ENCODE measurements at regions not wholly inside any gene's neighbourhood (a gene's known extent, or its start where the extent isn't known, plus 50 kb on each side); places are given as distances from the start of the nearest gene placed in this dataset.

DNA sequence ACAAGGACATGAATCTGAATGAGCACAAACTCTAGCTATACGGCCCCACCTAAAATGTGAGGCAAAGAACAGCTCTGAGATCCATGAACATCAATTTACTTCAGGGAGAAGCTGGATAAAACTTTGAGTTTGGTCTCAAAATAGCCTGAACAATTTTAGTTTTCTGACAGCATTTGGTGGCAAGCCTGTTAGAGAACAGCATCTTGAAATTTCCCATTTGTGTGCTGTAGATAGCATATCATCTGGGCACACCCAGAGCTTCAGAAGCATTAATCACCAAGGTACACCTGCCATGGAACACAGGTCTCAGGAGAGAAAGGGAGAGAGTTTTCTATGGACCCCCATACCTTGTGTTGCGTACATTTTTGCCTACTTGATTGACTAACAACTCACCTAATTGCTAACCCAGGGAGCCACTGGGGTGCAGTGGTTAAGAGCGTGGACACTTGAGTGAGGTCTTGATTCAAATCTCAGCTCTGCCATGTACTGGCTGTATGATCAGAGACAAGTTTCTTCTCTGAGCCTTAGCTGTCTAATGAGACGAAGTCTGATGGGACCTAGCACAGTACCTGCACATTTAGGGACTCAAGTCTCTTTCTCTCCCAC, 264.9 kb downstream of the PIK3R1 start:
- no peak overlapping the region for H3K4me3 ChIP-seq (ENCODE audit: low read depth, low read length)
- TF ChIP-seq, protein P1, sequence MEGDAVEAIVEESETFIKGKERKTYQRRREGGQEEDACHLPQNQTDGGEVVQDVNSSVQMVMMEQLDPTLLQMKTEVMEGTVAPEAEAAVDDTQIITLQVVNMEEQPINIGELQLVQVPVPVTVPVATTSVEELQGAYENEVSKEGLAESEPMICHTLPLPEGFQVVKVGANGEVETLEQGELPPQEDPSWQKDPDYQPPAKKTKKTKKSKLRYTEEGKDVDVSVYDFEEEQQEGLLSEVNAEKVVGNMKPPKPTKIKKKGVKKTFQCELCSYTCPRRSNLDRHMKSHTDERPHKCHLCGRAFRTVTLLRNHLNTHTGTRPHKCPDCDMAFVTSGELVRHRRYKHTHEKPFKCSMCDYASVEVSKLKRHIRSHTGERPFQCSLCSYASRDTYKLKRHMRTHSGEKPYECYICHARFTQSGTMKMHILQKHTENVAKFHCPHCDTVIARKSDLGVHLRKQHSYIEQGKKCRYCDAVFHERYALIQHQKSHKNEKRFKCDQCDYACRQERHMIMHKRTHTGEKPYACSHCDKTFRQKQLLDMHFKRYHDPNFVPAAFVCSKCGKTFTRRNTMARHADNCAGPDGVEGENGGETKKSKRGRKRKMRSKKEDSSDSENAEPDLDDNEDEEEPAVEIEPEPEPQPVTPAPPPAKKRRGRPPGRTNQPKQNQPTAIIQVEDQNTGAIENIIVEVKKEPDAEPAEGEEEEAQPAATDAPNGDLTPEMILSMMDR (IDR thresholded peaks at IDR 0.05; ENCODE audit: low read depth, low read length), result no peak
- no peaks in the 10 kb centered on the region for H3K9me3 ChIP-seq (ENCODE audit: severe bottlenecking)
- DNase-seq, result no peak
- peak overlapping the region; percentile 39; the same call in 1 of the 2 replicates for H3K27ac ChIP-seq
- H3K27me3 ChIP-seq (ENCODE audit: insufficient read depth, low read depth, severe bottlenecking), result no peaks in the 10 kb centered on the region
- H3K36me3 ChIP-seq, result no peaks in the 10 kb centered on the region

DNA sequence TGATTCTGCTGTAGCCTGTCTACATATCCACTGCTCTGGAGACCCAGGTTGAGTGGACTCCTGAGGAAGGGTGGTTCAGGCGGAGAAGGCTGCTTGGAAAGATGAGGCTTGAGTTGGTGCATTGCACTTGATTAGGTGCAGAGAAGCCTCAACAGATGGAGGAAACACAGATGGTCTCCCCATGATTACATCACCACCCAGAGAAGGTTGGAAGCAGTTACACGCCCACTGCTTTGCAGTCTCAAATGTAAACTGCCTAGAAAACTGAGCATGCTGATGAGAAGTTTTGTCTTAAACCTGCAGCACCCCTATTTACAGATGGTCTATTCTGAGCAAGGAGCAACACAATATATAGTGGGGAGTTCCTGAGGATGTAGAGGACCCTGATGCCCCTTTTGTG, 266.6 kb downstream of the PIK3R1 start:
- H3K36me3 ChIP-seq, result no peaks in the 10 kb centered on the region
- TF ChIP-seq, protein P1 (IDR thresholded peaks at IDR 0.05; ENCODE audit: low read depth, low read length), result no peak
- no peaks in the 10 kb centered on the region for H3K9me3 ChIP-seq (ENCODE audit: severe bottlenecking)
- H3K27ac ChIP-seq, result peak overlapping the region; percentile 64
- no peaks in the 10 kb centered on the region for H3K27me3 ChIP-seq (ENCODE audit: insufficient read depth, low read depth, severe bottlenecking)
- H3K4me3 ChIP-seq (ENCODE audit: low read depth, low read length), result no peak overlapping the region
- peak; percentile 71 for DNase-seq

DNA sequence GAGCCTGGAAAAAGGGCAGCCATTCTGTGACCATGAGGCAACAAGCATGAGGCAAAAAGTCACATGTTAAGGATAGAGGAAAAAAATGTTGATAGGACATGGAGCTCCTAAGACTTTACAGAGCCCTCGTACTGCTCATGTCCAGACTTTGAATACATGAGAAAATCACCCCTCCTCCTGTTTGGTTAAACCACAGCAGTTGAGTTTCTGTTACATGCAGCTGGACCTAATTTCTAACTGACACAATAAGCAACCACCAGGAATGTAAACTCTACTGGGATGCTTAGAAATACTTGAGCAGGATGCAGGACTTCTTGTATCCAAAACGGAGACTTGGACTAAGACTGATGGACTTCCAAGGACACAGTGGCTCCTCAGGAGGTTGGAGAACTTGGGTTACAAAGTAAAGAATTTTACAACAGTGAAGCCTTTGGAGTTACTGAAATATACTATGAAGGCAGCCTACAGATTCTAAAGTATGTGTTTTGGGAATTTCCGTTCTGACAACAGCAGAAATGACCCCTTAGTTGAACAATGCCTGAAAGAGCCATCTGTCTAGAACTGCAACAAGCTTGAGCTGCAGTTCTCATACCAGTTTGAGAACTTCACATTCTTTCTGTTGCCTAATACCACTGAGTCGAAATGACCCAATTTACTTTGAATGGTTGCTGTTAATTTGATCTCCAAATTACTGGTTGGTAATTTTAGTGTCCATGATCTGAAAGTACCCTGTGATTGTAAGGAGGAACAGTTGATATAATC, 268.9 kb downstream of the PIK3R1 start:
- no peak overlapping the region for H3K4me3 ChIP-seq (ENCODE audit: low read depth, low read length)
- no peak for DNase-seq
- H3K27me3 ChIP-seq (ENCODE audit: insufficient read depth, low read depth, severe bottlenecking), result no peaks in the 10 kb centered on the region
- no peak overlapping the region for H3K27ac ChIP-seq
- no peaks in the 10 kb centered on the region for H3K36me3 ChIP-seq
- TF ChIP-seq, protein P1 (IDR thresholded peaks at IDR 0.05; ENCODE audit: low read depth, low read length), result no peak
- no peaks in the 10 kb centered on the region for H3K9me3 ChIP-seq (ENCODE audit: severe bottlenecking)

DNA sequence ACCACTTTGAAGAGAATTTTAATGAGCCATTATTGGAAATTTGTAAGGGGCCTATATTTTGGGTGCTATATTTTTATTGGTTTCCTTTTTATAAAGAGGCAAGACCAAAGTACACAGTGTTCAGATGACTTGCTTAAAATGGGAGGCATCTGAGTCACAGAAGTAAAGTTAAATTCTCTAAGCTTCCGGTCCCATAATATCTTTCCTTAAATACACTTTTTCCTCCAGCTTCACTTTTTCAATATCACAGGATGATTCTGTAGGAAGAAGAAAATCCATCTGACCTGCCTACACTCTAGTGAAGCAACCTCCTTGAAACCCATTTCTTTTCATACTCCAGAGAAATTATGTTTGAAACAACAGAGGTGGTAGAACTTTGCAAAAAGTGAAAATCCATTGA, 274.0 kb downstream of the PIK3R1 start:
- Histone ChIP-seq H3K36me3 (no peaks in the 10 kb centered on the region), H3K9me3 (ENCODE audit: severe bottlenecking) (no peaks in the 10 kb centered on the region), H3K27ac (no peak overlapping the region), H3K27me3 (ENCODE audit: insufficient read depth, low read depth, severe bottlenecking) (no peaks in the 10 kb centered on the region), H3K4me3 (ENCODE audit: low read depth, low read length) (no peak overlapping the region)
- TF ChIP-seq, protein P1 (IDR thresholded peaks at IDR 0.05; ENCODE audit: low read depth, low read length), result no peak
- DNase-seq, result no peak

DNA sequence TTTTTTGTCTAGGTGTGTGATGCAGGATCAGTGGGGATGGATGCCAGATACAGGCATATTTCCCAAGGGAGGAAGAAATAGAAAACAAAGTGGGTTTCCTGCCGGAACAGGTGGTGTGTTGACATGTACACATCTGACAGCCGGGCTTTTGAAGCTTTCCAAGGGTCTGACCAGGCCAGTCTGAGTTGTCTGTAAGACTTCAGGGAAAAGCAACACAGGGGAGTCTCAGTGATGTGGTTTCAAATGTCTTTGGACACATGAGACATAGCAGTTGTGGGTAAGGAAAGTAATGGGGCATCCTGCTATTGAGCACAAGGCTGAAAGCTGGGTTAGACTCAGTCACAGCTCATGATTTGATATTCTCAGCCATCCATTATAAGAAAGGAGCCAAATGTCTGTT, 274.9 kb downstream of the PIK3R1 start:
- DNase-seq, result no peak
- Histone ChIP-seq H3K27me3 (ENCODE audit: insufficient read depth, low read depth, severe bottlenecking) (no peaks in the 10 kb centered on the region), H3K9me3 (ENCODE audit: severe bottlenecking) (no peaks in the 10 kb centered on the region), H3K27ac (no peak overlapping the region), H3K4me3 (ENCODE audit: low read depth, low read length) (no peak overlapping the region), H3K36me3 (no peaks in the 10 kb centered on the region)
- TF ChIP-seq, protein P1 (IDR thresholded peaks at IDR 0.05; ENCODE audit: low read depth, low read length), result no peak
